ENCODE measurements at regions not wholly inside any gene's neighbourhood (a gene's known extent, or its start where the extent isn't known, plus 50 kb on each side); places are given as distances from the start of the nearest gene placed in this dataset.
"Not testable (repeated sequence)": the region's sequence is repeated elsewhere in the genome, so short reads cannot be mapped to it uniquely, and the experiment has no call there.

- no peak for DNase-seq
- ChIA-PET POLR2A (no interaction called here), CTCF (no interaction called here)
- Histone ChIP-seq H3K27me3 (replicated peaks in 1 of 2; ENCODE audit: control insufficient read depth in 2 of 2, extremely low read depth in 1 of 2, insufficient read depth in 2 of 2, low read length in 1 of 2) (no peaks in the 10 kb centered on the region), H3K36me3 (ENCODE audit: control insufficient read depth in 2 of 2, extremely low read depth in 1 of 2, insufficient read depth in 1 of 2, low read length in 1 of 2) (no peaks in the 10 kb centered on the region), H3K27ac (ENCODE audit: low read length) (no peak overlapping the region), H3K4me3 (ENCODE audit: control insufficient read depth in 1 of 2, extremely low read depth in 1 of 2, low read length in 1 of 2) (no peak overlapping the region), H3K4me1 (ENCODE audit: control insufficient read depth in 1 of 2, extremely low read depth in 1 of 2, insufficient read depth in 2 of 2, low read length in 2 of 2) (no peaks in the 10 kb centered on the region), H3K9me3 (no peaks in the 10 kb centered on the region)
- Mint-ChIP-seq H3K27ac (no peak overlapping the region), H3K4me3 (no peak overlapping the region), H3K36me3 (no peaks in the 10 kb centered on the region), H3K4me1 (no peaks in the 10 kb centered on the region), H3K9me3 (no peaks in the 10 kb centered on the region), H3K27me3 (peaks cover 0 to 4% of the 10 kb centered on the region in 2 donors)
- ATAC-seq (replicated peaks in 1 of 4) = no peak
- WGBS (ENCODE audit: insufficient coverage) = no CpG with 5 or more reads among the region's 3 CpGs
Observed at GRCh38 chr10:85492684-85493083, 873.9 kb downstream of the GRID1 start.

DNA sequence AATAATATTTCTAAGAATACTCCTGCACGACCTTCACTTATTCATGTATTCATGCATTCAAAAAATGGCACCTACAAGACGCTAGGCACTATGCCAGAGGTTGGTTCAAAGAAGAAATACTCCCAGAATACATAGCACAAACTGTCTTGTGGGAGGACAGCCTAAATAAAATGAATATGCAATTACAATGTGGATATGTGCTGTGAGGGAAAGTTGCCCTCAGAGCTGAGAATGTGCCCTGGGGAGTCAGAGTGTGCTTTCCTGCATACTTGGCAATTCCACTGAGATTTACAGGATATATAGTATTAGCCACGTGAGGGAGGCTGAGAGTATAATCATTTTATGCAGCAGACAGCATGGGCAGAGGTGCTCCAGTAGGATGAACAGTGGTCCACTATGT lies 872.9 kb downstream of the GRID1 start:
- no peaks in the 10 kb centered on the region for H3K4me1 ChIP-seq (ENCODE audit: control insufficient read depth in 1 of 2, extremely low read depth in 1 of 2, insufficient read depth in 2 of 2, low read length in 2 of 2)
- H3K9me3 Mint-ChIP-seq = no peaks in the 10 kb centered on the region
- H3K36me3 Mint-ChIP-seq = no peaks in the 10 kb centered on the region
- no peaks in the 10 kb centered on the region for H3K9me3 ChIP-seq
- no peak overlapping the region for H3K4me3 ChIP-seq (ENCODE audit: control insufficient read depth in 1 of 2, extremely low read depth in 1 of 2, low read length in 1 of 2)
- no peak overlapping the region for H3K27ac ChIP-seq (ENCODE audit: low read length)
- H3K4me1 Mint-ChIP-seq = no peaks in the 10 kb centered on the region
- DNase-seq (no peak), ATAC-seq (replicated peaks in 1 of 4) (no peak)
- POLR2A ChIA-PET = no interaction called here
- WGBS (ENCODE audit: insufficient coverage) = 29% methylated on average over 1 of the region's 3 CpGs
- CTCF ChIA-PET = no interaction called here
- no peaks in the 10 kb centered on the region for H3K36me3 ChIP-seq (ENCODE audit: control insufficient read depth in 2 of 2, extremely low read depth in 1 of 2, insufficient read depth in 1 of 2, low read length in 1 of 2)
- H3K27me3 Mint-ChIP-seq = peaks cover 0 to 2% of the 10 kb centered on the region in 2 donors
- H3K27me3 ChIP-seq (replicated peaks in 1 of 2; ENCODE audit: control insufficient read depth in 2 of 2, extremely low read depth in 1 of 2, insufficient read depth in 2 of 2, low read length in 1 of 2) = no peaks in the 10 kb centered on the region
- H3K27ac Mint-ChIP-seq = no peak overlapping the region
- H3K4me3 Mint-ChIP-seq = no peak overlapping the region

- H3K36me3 Mint-ChIP-seq; DNase-seq; H3K4me1 ChIP-seq (ENCODE audit: control insufficient read depth in 1 of 2, extremely low read depth in 1 of 2, insufficient read depth in 2 of 2, low read length in 2 of 2); H3K9me3 ChIP-seq; CTCF ChIA-PET; POLR2A ChIA-PET; H3K27me3 ChIP-seq (replicated peaks in 1 of 2; ENCODE audit: control insufficient read depth in 2 of 2, extremely low read depth in 1 of 2, insufficient read depth in 2 of 2, low read length in 1 of 2); H3K4me1 Mint-ChIP-seq; H3K36me3 ChIP-seq (ENCODE audit: control insufficient read depth in 2 of 2, extremely low read depth in 1 of 2, insufficient read depth in 1 of 2, low read length in 1 of 2); H3K4me3 Mint-ChIP-seq; ATAC-seq (replicated peaks in 1 of 4); H3K4me3 ChIP-seq (ENCODE audit: control insufficient read depth in 1 of 2, extremely low read depth in 1 of 2, low read length in 1 of 2); H3K27ac ChIP-seq (ENCODE audit: low read length); H3K27ac Mint-ChIP-seq: not testable (repeated sequence)
- H3K27me3 Mint-ChIP-seq = peaks cover 9 to 24% of the 10 kb centered on the region in 2 donors
- 85% methylated on average over 10 of the region's 10 CpGs for WGBS (ENCODE audit: insufficient coverage)
- H3K9me3 Mint-ChIP-seq = peaks cover 8 to 17% (median 15%) of the 10 kb centered on the region in 3 donors
Observed at GRCh38 chr10:85504641-85505040, 862.0 kb downstream of the GRID1 start.

GRCh38 chr10:85508159-85508558 lies 858.4 kb downstream of the GRID1 start:
- no peak for DNase-seq
- CTCF ChIA-PET = no interaction called here
- Mint-ChIP-seq H3K4me1 (no peaks in the 10 kb centered on the region), H3K4me3 (no peak overlapping the region), H3K36me3 (no peaks in the 10 kb centered on the region), H3K9me3 (peaks cover 3 to 5% (median 4%) of the 10 kb centered on the region in 3 donors), H3K27ac (no peak overlapping the region), H3K27me3 (peaks cover 11 to 29% of the 10 kb centered on the region in 2 donors)
- H3K9me3 ChIP-seq = no peaks in the 10 kb centered on the region
- no peaks in the 10 kb centered on the region for H3K4me1 ChIP-seq (ENCODE audit: control insufficient read depth in 1 of 2, extremely low read depth in 1 of 2, insufficient read depth in 2 of 2, low read length in 2 of 2)
- 38% methylated on average over 1 of the region's 2 CpGs for WGBS (ENCODE audit: insufficient coverage)
- POLR2A ChIA-PET = no interaction called here
- H3K27ac ChIP-seq (ENCODE audit: low read length) = no peak overlapping the region
- H3K4me3 ChIP-seq (ENCODE audit: control insufficient read depth in 1 of 2, extremely low read depth in 1 of 2, low read length in 1 of 2) = no peak overlapping the region
- H3K36me3 ChIP-seq (ENCODE audit: control insufficient read depth in 2 of 2, extremely low read depth in 1 of 2, insufficient read depth in 1 of 2, low read length in 1 of 2) = no peaks in the 10 kb centered on the region
- no peak for ATAC-seq (replicated peaks in 1 of 4)
- H3K27me3 ChIP-seq (replicated peaks in 1 of 2; ENCODE audit: control insufficient read depth in 2 of 2, extremely low read depth in 1 of 2, insufficient read depth in 2 of 2, low read length in 1 of 2) = no peaks in the 10 kb centered on the region

DNA sequence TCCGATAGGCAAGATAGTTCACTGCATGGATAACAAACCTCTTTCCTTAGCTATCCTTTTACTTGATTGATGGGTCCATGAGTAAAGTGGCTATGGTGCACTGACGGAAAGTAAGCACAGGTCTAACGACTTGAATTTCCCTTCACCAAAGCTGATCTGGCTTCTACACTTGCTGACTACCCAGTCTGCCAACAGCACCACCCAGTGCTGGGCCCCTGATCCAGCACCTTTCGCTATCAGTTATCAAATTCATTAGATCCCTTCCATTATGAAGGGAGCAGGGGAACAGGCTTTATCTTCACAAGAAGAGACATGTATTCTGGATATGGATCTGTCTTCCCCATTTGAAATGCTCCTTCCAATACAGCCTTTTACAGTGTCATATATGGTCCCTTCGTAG lies 855.9 kb downstream of the GRID1 start:
- no peak overlapping the region for H3K4me3 ChIP-seq (ENCODE audit: control insufficient read depth in 1 of 2, extremely low read depth in 1 of 2, low read length in 1 of 2)
- H3K4me1 ChIP-seq (ENCODE audit: control insufficient read depth in 1 of 2, extremely low read depth in 1 of 2, insufficient read depth in 2 of 2, low read length in 2 of 2) = no peaks in the 10 kb centered on the region
- POLR2A ChIA-PET = no interaction called here
- ATAC-seq (replicated peaks in 1 of 4) = no peak
- no peak for DNase-seq
- peaks cover 5 to 24% of the 10 kb centered on the region in 2 donors for H3K27me3 Mint-ChIP-seq
- no peak overlapping the region for H3K27ac ChIP-seq (ENCODE audit: low read length)
- no peak overlapping the region for H3K4me3 Mint-ChIP-seq
- H3K9me3 ChIP-seq = no peaks in the 10 kb centered on the region
- H3K4me1 Mint-ChIP-seq = no peaks in the 10 kb centered on the region
- no peak overlapping the region for H3K27ac Mint-ChIP-seq
- WGBS (ENCODE audit: insufficient coverage) = 68% methylated on average over 3 of the region's 5 CpGs
- no peaks in the 10 kb centered on the region for H3K36me3 ChIP-seq (ENCODE audit: control insufficient read depth in 2 of 2, extremely low read depth in 1 of 2, insufficient read depth in 1 of 2, low read length in 1 of 2)
- CTCF ChIA-PET = no interaction called here
- no peaks in the 10 kb centered on the region for H3K9me3 Mint-ChIP-seq
- H3K36me3 Mint-ChIP-seq = no peaks in the 10 kb centered on the region
- no peaks in the 10 kb centered on the region for H3K27me3 ChIP-seq (replicated peaks in 1 of 2; ENCODE audit: control insufficient read depth in 2 of 2, extremely low read depth in 1 of 2, insufficient read depth in 2 of 2, low read length in 1 of 2)

DNA sequence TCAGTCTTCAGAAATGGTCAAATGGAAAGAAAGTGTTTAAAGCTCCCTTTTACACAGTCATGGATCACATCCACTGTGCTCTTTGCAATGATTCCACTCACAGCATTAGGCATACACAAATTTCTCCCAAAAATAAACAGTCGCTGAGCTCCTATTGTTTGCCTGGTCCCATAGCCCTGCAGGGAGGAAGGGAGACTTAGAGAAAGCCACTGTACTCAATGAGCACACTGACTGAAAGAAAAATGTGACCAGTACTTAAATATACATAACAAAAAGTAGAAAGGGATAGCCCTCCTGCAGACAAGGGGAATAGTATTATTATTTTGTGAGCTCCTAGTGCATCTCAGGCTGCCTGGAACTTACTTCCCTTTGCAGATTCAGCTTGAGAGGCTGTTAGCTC lies 853.2 kb downstream of the GRID1 start:
- Mint-ChIP-seq H3K9me3 (no peaks in the 10 kb centered on the region), H3K27ac (no peak overlapping the region), H3K4me3 (no peak overlapping the region), H3K36me3 (no peaks in the 10 kb centered on the region), H3K4me1 (no peaks in the 10 kb centered on the region), H3K27me3 (peaks cover 5 to 12% of the 10 kb centered on the region in 2 donors)
- Histone ChIP-seq H3K36me3 (ENCODE audit: control insufficient read depth in 2 of 2, extremely low read depth in 1 of 2, insufficient read depth in 1 of 2, low read length in 1 of 2) (no peaks in the 10 kb centered on the region), H3K4me3 (ENCODE audit: control insufficient read depth in 1 of 2, extremely low read depth in 1 of 2, low read length in 1 of 2) (no peak overlapping the region), H3K4me1 (ENCODE audit: control insufficient read depth in 1 of 2, extremely low read depth in 1 of 2, insufficient read depth in 2 of 2, low read length in 2 of 2) (no peaks in the 10 kb centered on the region), H3K9me3 (no peaks in the 10 kb centered on the region), H3K27ac (ENCODE audit: low read length) (no peak overlapping the region), H3K27me3 (replicated peaks in 1 of 2; ENCODE audit: control insufficient read depth in 2 of 2, extremely low read depth in 1 of 2, insufficient read depth in 2 of 2, low read length in 1 of 2) (no peaks in the 10 kb centered on the region)
- CTCF ChIA-PET = no interaction called here
- WGBS (ENCODE audit: insufficient coverage) = no CpG with 5 or more reads among the region's 1 CpG
- ATAC-seq (replicated peaks in 1 of 4) = no peak
- POLR2A ChIA-PET = no interaction called here
- no peak for DNase-seq

DNA sequence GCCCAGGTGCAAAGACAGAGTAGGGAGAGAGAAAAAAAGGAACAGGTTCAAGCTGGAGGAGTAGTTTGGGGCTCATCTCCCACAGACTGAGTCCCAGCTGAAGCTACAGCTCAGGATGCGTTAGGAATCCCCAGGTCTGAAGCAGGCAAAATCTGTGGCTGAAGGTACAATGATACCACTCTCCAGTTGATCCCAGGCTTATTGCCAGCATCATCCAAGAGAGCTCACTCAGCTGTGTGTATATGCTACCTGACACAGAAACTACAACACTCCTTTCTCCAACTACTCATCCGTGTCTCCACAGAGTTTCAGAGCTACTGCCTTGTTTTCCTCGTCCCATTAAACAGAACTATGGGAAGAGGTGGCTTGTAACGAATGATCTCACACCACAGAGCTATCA lies 851.3 kb downstream of the GRID1 start:
- no peak overlapping the region for H3K4me3 Mint-ChIP-seq
- ChIA-PET CTCF (no interaction called here), POLR2A (interaction anchor here in 1 of 2 donors (0.6 kb wide), 1 partner anchor 491 kb away, joined by 3 read pairs; no protein-coding TSS in a partner anchor)
- H3K36me3 Mint-ChIP-seq = no peaks in the 10 kb centered on the region
- Histone ChIP-seq H3K36me3 (ENCODE audit: control insufficient read depth in 2 of 2, extremely low read depth in 1 of 2, insufficient read depth in 1 of 2, low read length in 1 of 2) (no peaks in the 10 kb centered on the region), H3K9me3 (no peaks in the 10 kb centered on the region), H3K27me3 (replicated peaks in 1 of 2; ENCODE audit: control insufficient read depth in 2 of 2, extremely low read depth in 1 of 2, insufficient read depth in 2 of 2, low read length in 1 of 2) (no peaks in the 10 kb centered on the region), H3K4me3 (ENCODE audit: control insufficient read depth in 1 of 2, extremely low read depth in 1 of 2, low read length in 1 of 2) (no peak overlapping the region), H3K27ac (ENCODE audit: low read length) (no peak overlapping the region), H3K4me1 (ENCODE audit: control insufficient read depth in 1 of 2, extremely low read depth in 1 of 2, insufficient read depth in 2 of 2, low read length in 2 of 2) (no peaks in the 10 kb centered on the region)
- no peaks in the 10 kb centered on the region for H3K9me3 Mint-ChIP-seq
- ATAC-seq (replicated peaks in 1 of 4) (no peak), DNase-seq (no peak)
- peaks cover 5 to 9% of the 10 kb centered on the region in 2 donors for H3K27me3 Mint-ChIP-seq
- WGBS (ENCODE audit: insufficient coverage) = 89% methylated on average over 1 of the region's 4 CpGs
- H3K27ac Mint-ChIP-seq = no peak overlapping the region
- no peaks in the 10 kb centered on the region for H3K4me1 Mint-ChIP-seq
